Epithelial cell of esophagus (primary cell): ENCODE measurements at regions not wholly inside any gene's neighbourhood (a gene's known extent, or its start where the extent isn't known, plus 50 kb on each side); places are given as distances from the start of the nearest gene placed in this dataset.
"Not testable (repeated sequence)": the region's sequence is repeated elsewhere in the genome, so short reads cannot be mapped to it uniquely, and the experiment has no call there.

Experiments
- DNase-seq: peaks from one replicate; pipeline ENCODE4 v3.0.0; 2010; ENCODE audit warnings: low read depth
- H3K4me3 ChIP-seq: 2 replicates; pipeline ENCODE4 v1.5.1; 2011; ENCODE audit warnings: mild to moderate bottlenecking, low read length, control low read depth
- TF ChIP-seq, protein P1 (sequence below): IDR thresholded peaks from 2 replicates; pipeline ENCODE4 v1.5.1; 2011; ENCODE audit warnings: low read depth, mild to moderate bottlenecking, low read length, control low read depth, inconsistent platforms; ENCODE audit not compliant: insufficient read depth; ENCODE audit errors: missing control alignments

DNA sequence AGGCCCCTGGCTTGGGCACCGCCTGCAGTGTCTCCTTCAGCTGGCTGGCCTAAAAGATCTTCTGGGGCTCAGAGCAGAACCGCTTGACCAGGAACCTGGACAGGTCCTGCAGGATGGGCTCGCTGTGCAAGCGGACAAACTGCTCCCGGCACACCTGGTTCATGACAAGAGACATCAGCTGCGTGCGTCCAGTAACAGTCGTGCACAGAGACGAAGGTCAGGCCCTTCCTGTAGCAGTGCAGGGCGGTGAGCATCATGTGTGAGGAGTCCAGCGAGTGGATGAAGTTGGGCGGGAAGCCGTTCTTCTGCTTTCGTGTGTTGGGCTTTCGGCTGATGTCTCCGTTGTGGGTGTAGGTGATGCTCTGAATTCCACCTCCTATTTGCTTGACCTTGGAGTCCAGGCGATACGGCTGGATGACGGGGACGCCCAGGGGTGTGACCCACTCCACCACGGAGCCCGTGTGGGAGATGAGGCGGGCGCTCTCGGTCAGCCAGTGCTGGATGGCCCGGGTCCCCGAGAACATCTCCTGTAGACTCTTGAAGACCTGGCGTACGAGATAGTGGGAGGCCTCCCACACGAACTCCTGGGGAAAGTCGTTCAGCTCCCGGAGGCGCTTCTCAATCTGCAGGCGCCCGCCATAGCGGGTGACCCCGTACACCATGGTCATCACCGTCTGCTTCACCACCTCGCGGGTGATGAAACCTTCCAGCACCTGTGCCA, 72.1 kb upstream of the MED13 start:
- not testable (repeated sequence) for DNase-seq, H3K4me3 ChIP-seq

DNA sequence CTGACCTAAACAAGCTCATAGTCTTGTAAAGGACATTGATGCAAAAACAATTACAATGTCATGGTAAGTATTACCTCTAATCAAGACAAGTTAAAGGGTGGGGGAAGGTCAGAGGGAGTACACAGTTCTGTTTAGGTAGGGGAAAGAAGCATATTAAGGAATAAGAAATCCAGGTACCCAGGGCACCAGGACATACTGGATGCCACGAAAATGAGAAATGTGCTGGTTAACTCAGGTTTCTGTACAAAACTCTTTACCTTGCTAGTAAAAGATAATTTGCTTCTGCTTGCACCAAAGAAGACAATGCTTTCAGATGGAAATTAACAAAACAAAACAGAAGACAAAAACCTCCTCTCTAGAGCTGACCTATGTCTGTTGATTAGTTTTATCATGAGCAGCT, 70.7 kb upstream of the MED13 start:
- DNase-seq: no peak
- H3K4me3 ChIP-seq: no peak overlapping the region
- TF ChIP-seq, protein P1, sequence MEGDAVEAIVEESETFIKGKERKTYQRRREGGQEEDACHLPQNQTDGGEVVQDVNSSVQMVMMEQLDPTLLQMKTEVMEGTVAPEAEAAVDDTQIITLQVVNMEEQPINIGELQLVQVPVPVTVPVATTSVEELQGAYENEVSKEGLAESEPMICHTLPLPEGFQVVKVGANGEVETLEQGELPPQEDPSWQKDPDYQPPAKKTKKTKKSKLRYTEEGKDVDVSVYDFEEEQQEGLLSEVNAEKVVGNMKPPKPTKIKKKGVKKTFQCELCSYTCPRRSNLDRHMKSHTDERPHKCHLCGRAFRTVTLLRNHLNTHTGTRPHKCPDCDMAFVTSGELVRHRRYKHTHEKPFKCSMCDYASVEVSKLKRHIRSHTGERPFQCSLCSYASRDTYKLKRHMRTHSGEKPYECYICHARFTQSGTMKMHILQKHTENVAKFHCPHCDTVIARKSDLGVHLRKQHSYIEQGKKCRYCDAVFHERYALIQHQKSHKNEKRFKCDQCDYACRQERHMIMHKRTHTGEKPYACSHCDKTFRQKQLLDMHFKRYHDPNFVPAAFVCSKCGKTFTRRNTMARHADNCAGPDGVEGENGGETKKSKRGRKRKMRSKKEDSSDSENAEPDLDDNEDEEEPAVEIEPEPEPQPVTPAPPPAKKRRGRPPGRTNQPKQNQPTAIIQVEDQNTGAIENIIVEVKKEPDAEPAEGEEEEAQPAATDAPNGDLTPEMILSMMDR: no peak

DNA sequence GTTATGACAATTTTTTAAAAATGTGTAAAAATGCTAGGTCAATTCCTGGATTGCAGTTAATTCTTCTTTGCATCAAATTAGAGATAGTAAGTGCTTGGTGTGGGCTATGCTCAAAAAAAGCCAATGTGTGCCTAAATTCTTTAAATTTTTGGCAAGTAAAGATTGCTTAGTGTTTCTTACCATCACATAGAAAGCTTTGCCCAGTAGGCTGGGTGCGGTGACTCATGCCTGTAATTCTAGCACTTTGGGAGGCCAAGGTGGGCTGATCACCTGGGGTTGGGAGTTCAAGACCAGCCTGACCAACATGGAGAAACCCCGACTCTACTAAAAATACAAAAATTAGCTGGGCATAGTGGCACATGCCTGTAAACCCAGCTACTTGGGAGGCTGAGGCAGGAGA, 70.0 kb upstream of the MED13 start:
- DNase-seq: not testable (repeated sequence)

DNA sequence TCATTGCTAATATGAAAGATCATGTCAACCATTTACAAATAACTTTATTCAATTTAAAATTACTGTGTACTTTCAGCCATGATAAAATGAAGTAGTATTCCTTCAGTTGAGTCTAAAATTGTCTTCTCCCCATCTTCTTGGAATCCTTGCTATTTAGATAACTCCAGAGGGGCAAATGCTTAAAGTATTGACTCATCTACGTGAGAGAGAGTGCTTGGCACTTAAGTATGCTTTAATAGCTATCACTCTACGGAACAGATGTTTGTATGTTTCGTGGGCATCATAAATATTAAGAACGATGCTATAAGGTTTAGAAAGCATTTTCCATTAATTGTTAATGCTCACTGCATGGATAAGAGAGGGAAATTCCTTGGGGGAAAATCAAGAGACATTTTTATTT, 69.3 kb upstream of the MED13 start:
- TF ChIP-seq, protein P1: no peak
- no peak overlapping the region for H3K4me3 ChIP-seq
- no peak for DNase-seq

More for the DNA sequence above, 70.0 kb upstream of the MED13 start:
- H3K4me3 ChIP-seq: not testable (repeated sequence)

DNA sequence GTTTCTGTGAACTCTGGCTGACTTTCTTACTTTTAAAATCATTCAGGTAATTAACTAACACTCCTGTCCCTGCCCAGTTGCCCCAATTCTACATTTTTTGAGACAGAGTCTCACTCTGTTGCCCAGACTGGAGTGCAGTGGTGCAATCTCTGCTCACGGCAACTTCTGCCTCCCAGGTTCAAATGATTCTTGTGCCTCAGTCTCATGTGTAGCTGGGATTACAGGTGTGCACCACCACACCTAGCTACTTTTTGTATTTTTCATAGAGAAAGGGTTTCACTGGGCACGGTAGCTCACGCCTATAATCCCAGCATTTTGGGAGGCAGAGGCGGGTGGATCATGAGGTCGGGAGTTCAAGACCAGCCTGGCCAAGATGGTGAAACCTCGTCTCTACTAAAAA, 66.2 kb upstream of the MED13 start:
- not testable (repeated sequence) for DNase-seq, H3K4me3 ChIP-seq

DNA sequence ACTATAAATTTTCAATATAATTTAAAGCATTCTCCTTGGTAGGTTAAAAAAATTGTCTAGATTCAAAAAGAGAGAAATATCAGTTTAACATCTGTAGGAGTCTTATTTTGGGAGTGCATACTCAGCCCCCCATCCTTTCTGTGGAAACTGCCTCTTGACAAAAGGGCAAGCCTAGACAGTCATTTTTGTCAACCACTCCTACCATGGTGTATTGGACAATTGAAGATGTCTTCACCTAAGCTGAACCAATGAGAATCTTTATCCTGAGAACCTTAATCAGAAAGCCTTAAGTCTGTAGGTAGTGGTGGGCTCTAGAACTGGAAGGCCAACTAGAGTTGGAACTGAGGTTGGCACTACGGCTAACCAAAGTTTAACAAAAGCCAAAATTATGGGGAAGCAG, 65.7 kb upstream of the MED13 start:
- H3K4me3 ChIP-seq: no peak overlapping the region
- no peak for DNase-seq
- TF ChIP-seq, protein P1: no peak

DNA sequence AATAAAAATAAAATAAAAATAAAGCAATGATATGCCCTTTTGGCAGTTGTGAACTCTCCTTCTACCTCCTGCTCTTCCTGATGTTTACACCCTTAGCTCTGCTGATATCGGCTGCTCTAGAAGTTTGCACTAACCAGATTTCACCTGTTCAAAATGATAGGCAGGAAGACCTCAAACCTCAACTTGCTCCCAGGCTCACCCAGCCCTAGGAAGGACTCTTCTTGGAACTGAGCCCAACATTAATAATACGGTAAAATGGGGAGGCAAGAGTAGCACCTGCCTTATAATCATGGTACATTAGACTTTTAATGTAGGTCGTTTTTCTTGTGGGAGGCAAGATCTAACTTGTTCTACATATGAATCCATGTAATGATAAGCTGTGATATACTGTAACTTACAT, 61.2 kb upstream of the MED13 start:
- H3K4me3 ChIP-seq: no peak overlapping the region
- no peak for DNase-seq
- TF ChIP-seq, protein P1: no peak

DNA sequence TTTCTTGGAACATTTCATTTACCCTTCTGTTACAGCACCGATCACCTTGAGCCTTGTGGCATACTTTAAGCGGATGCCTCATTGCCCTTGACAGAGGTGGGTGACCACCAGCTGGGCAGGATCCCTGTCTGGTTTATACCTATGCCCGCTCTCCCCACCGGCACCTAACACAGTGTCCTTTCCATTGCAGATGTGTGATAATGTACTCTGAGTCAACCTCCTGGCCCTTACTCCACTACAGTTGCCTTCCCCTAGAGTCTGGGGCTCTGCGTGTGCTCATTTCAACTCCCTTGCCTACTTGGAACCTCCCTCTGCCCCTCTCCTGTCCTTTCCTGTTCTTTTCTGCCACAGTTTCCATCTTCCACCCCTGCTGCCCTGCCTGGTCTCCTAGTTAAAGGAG, 60.2 kb upstream of the MED13 start:
- H3K4me3 ChIP-seq: no peak overlapping the region

More for the DNA sequence above, 60.2 kb upstream of the MED13 start:
- DNase-seq: no peak
- TF ChIP-seq, protein P1: no peak
